HG03108 (cell line): ENCODE measurements at regions not wholly inside any gene's neighbourhood (a gene's known extent, or its start where the extent isn't known, plus 50 kb on each side); places are given as distances from the start of the nearest gene placed in this dataset.
"Not testable (repeated sequence)": the region's sequence is repeated elsewhere in the genome, so short reads cannot be mapped to it uniquely, and the experiment has no call there.

Source experiments
- ATAC-seq: cut with Tn5 transposase; IDR thresholded peaks from one replicate; pipeline ENCODE4 v1.9.1; 2021; ENCODE audit warnings: moderate library complexity; ENCODE audit not compliant: unreplicated experiment

- ATAC-seq = no peak
Measured at GRCh38 chr3:162601101-162601670, 1104.6 kb downstream of the OTOL1 start.

DNA sequence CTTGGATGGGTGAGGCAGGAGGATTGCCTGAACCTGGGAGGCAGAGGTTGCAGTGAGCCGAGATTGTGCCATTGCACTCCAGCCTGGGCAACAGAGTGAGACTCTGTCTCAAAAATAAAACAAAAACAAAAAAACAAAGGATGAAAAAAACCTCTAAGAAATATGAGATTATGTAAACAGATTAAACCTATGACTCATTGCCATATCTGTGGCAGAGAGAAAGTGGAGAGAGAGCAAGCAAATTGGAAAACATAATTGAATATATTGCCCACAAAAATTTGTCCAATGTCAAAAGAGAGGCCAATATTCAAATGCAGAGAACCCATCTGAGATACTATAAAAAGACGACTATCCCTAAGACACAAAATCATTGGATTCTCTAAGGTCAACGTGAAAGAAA is 1106.0 kb downstream of the OTOL1 start:
- ATAC-seq = no peak

DNA sequence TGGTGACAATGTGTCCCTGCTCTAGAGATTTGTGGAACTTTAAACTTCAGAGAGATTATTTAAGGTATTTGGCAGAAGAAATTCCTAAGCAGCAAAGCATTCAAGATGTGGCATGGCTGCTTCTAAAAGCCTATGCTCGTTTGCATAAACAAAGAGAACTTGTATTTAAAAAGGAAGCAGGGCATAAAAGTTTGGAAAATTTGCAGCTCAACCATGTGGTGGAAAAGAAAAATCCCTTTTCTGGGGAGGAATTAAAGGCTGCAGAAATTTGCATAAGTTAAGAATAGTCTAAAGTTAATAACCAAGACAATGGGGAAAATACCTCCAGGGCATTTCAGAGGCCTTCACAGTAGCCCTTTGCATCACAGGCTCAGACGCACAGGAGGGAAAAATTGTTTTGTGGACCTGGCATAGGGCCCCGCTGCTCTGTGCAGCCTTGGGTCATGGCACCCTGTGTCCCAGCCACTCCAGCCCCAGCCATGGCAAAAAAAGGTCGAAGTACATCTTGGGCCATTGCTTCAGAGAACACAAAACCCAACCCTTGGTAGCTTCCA is 1109.1 kb downstream of the OTOL1 start:
- ATAC-seq = no peak

GRCh38 chr3:162610261-162610660 is 1113.7 kb downstream of the OTOL1 start:
- ATAC-seq = no peak

DNA sequence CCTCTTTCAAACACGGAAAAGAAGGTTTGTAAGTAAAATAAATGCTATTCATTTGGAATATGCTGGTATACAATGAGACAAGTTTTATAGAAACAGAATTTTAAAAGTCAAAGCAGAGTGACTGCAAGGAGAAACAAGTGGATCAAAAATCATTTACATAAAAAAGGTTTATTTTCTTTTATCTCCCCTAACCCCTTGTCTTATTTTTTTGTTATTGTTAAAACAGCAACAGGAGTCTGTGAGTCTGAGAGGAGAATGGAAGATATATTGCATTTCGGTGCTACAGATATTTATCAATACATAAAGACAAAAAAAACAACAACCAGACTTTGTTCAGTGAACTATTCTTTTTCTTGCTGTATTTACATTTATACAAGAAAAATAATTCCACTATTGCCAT is 1116.4 kb downstream of the OTOL1 start:
- no peak for ATAC-seq

GRCh38 chr3:162626172-162626571 is 1129.6 kb downstream of the OTOL1 start:
- no peak for ATAC-seq

- no peak for ATAC-seq
Measured at GRCh38 chr3:162628531-162628930, 1131.9 kb downstream of the OTOL1 start.

DNA sequence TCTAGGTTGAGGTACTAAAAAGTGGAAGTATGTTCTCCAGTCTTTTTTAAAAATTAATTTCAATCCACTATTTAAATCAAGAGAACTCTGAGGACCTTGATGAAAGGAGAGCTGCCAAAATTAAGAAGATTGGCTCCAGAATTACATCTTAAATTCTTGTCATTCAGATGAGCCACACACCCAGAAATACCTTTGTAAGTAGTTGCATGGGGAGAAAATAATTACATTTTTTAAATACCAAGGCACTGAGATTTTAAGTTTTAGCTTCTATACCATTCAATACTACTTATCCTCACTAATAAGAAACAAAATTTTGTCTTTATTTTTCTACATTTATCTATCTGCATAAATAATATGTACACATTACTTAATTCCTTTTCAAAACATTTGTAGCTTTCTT is 1132.8 kb downstream of the OTOL1 start:
- ATAC-seq = no peak

DNA sequence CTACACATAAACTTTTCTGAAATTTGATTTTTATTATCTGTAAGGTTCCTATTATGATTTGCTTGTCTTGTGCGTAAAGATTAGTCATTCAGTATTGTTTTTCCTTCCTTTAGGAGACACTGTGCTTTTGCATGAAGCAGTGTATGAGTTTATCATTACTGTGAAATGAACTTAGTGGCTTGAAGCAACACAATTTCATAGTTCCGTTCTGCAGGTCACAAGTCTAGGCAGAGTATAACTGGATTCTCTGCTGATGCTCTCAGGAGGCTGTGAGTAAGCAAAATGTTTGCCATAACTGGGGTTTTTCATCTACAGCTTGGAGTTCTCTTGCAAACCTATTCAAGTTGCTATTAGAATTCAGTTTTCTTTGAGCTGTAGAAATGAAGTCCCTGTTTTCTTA is 1136.1 kb downstream of the OTOL1 start:
- ATAC-seq = no peak

GRCh38 chr3:162640208-162640607 is 1143.6 kb downstream of the OTOL1 start:
- ATAC-seq = not testable (repeated sequence)

DNA sequence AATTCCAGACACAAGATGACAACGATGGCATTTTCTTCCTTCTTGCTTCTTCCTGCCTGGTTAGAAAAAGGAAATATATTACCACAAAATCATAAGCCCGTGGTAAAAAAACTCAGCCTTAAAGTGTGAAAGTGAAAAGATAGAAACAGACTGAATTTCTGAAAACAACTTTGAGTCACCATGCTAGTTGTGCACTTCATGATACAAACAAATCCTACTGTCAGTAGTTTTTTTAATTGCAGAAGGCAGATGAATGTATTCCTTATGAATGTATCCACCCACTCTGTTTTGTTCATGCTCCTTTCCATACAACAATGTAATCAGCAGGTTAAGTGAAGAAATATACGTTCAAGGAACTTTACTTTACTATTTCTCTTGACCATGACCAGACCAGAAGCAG is 1144.7 kb downstream of the OTOL1 start:
- no peak for ATAC-seq

- no peak for ATAC-seq
Measured at GRCh38 chr3:162641907-162642306, 1145.3 kb downstream of the OTOL1 start.

- no peak for ATAC-seq
Measured at GRCh38 chr3:162643245-162643644, 1146.6 kb downstream of the OTOL1 start.

GRCh38 chr3:162647321-162647720 is 1150.7 kb downstream of the OTOL1 start:
- ATAC-seq = no peak

- ATAC-seq = no peak
Measured at GRCh38 chr3:162658003-162658402, 1161.4 kb downstream of the OTOL1 start.

GRCh38 chr3:162665684-162666391 is 1169.2 kb downstream of the OTOL1 start:
- ATAC-seq = no peak

DNA sequence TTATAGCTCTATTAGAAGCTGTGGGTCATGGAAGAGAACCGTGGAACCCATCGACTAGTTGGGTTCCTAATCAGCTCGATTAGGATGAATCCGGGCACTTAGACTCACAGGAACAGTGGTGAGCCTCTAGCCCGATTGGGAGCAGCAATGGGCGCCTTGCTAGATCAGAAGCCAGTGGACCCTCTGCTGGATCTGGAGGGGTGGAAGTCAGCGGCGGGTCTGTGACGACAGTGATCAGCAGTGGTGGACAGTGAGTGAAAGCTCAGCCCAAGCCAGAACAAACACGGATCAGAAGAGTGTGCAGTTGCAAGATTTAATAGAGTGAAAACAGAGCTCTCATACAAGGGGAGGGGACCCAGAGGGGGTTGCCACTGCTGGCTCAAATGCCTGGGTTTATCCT is 1170.2 kb downstream of the OTOL1 start:
- no peak for ATAC-seq

GRCh38 chr3:162670181-162670580 is 1173.6 kb downstream of the OTOL1 start:
- ATAC-seq = no peak

DNA sequence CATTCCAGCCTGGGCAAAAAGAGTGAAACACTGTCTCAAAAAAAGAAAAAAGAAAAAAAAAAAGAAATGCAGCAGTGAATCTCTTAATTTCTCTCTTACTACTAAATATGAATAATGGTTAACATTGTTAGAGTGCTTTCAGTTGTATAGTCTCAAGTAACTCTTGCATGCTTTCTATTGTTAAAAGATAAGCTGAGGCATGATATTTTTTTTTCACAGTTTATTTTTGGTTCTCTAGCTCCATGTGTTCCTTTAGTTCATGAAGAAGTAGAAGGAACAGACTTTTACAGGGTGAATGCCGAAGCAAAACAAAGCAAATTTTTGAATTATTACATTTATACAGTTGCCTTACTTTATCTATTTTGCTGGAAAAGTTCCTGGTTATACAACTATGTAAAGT is 1180.9 kb downstream of the OTOL1 start:
- ATAC-seq = no peak

- ATAC-seq = no peak
Measured at GRCh38 chr3:162678941-162679340, 1182.3 kb downstream of the OTOL1 start.

DNA sequence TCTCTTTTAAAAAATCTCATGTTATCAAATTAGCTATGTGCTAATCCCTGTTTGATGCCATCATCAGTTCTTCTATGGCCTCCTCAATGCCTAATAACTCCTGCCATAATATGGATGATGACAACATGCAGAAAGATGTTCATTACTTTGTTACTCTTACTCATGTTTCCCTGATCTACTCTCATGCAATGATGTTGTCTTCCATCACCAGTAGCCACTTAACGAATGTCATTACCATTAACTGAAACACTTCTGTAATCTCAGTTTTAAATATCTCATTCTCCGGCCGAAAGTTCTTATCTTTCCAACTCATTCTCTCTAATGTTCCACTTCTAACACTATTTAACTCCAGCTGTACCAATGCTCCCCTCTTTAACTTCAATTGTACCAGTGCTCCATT is 1187.7 kb downstream of the OTOL1 start:
- ATAC-seq = no peak

DNA sequence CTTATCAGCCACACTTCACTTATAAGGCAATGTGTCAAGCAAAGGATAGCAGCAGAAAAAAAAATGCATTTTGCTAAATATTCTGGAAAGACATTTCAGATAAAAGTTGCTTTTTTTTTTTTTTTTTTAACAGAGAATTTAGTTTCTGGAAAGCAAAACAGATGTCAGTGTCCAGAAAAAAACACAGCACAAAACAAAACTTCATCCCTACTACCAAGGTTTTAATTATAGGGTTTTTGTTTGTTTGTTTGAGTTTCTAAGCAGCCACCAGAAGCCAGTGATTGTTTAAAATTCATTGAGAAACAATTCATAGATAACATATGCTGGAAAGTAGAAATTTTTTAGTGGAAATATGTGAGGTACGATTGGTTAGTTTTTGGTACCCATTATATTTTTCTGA is 1202.7 kb downstream of the OTOL1 start:
- ATAC-seq = no peak

DNA sequence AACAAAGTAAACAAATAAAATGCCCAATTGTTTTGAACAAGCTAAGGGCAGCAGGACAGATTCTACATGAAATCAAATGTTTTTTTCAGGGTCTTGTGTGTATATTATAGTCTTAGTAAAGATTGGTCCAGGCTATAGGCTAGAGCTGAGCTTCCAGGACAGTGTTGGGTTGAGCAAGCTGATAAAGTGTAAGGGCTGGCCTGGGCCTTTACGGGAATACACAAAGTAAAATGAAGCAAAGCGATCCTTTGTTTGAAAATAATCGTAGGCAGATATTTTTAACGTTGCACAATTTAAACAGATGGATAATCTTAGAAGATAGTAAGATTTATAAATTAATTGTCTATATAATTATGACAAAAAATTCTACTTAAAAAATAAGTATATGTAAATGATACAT is 1204.6 kb downstream of the OTOL1 start:
- no peak for ATAC-seq
